ENCODE measurements at regions not wholly inside any gene's neighbourhood (a gene's known extent, or its start where the extent isn't known, plus 50 kb on each side); places are given as distances from the start of the nearest gene placed in this dataset.

GRCh38 chr4:152074573-152074972, 313.8 kb upstream of the GATB start:
- TF ChIP-seq EZH2 (IDR thresholded peaks at IDR 0.05; ENCODE audit: insufficient read depth, poor library complexity, severe bottlenecking): no peak
- TF ChIP-seq EZH2phosphoT487 (IDR thresholded peaks at IDR 0.05; ENCODE audit: insufficient read depth, low read depth): no peak

Measured in GM23248 (cell line).